ENCODE measurements at regions not wholly inside any gene's neighbourhood (a gene's known extent, or its start where the extent isn't known, plus 50 kb on each side); places are given as distances from the start of the nearest gene placed in this dataset.

- TF ChIP-seq POLR2A (IDR thresholded peaks at IDR 0.05) (no peak), CTCF (IDR thresholded peaks at IDR 0.05) (no peak)
Observed at GRCh38 chrY:19365321-19365720, 379.2 kb downstream of the KDM5D start.
